GM06990 (cell line): ENCODE measurements at regions not wholly inside any gene's neighbourhood (a gene's known extent, or its start where the extent isn't known, plus 50 kb on each side); places are given as distances from the start of the nearest gene placed in this dataset.

Experiments used
- DNase-seq: peaks from one replicate; pipeline ENCODE4 v3.0.0-alpha.2; 2011; ENCODE audit not compliant: insufficient read length; ENCODE audit errors: extremely low read depth
- H3K27me3 ChIP-seq: replicated peaks from 2 replicates; pipeline ENCODE4 v1.6.0; 2011; ENCODE audit warnings: low read length; ENCODE audit not compliant: control insufficient read depth, insufficient read depth
- H3K36me3 ChIP-seq: 2 replicates; pipeline ENCODE4 v1.5.1; 2011; ENCODE audit warnings: low read length; ENCODE audit not compliant: control insufficient read depth, insufficient read depth
- H3K4me3 ChIP-seq: replicated peaks from 2 replicates; pipeline ENCODE4 v1.5.1; 2011; ENCODE audit warnings: low read depth, mild to moderate bottlenecking, control low read depth, low read length
- CTCF ChIP-seq: IDR thresholded peaks from 2 replicates; pipeline ENCODE4 v1.5.1; 2011; ENCODE audit warnings: low read length, control low read depth, mild to moderate bottlenecking, inconsistent platforms; ENCODE audit not compliant: insufficient read depth, poor library complexity, severe bottlenecking

GRCh38 chr15:38692789-38693062 is 128.1 kb upstream of the RASGRP1 start:
- no peak for TF ChIP-seq CTCF
- no peak overlapping the region for H3K4me3 ChIP-seq
- no peak for DNase-seq
- H3K36me3 ChIP-seq, result no peaks in the 10 kb centered on the region
- no peaks in the 10 kb centered on the region for H3K27me3 ChIP-seq

- DNase-seq, result no peak
- Histone ChIP-seq H3K36me3 (no peaks in the 10 kb centered on the region), H3K4me3 (no peak overlapping the region), H3K27me3 (no peaks in the 10 kb centered on the region)
- TF ChIP-seq CTCF, result no peak
Measured at GRCh38 chr15:38695249-38696108, 130.9 kb upstream of the RASGRP1 start.

GRCh38 chr15:38696109-38696727 is 131.6 kb upstream of the RASGRP1 start:
- no peaks in the 10 kb centered on the region for H3K36me3 ChIP-seq
- no peaks in the 10 kb centered on the region for H3K27me3 ChIP-seq
- DNase-seq, result peak; percentile 65
- no peak overlapping the region for H3K4me3 ChIP-seq
- no peak for TF ChIP-seq CTCF

GRCh38 chr15:38696790-38697495 is 132.3 kb upstream of the RASGRP1 start:
- DNase-seq, result no peak
- Histone ChIP-seq H3K36me3 (no peaks in the 10 kb centered on the region), H3K4me3 (no peak overlapping the region; the same call in 1 of the 2 replicates), H3K27me3 (no peaks in the 10 kb centered on the region)
- TF ChIP-seq CTCF, result no peak

GRCh38 chr15:38698254-38698653 is 133.6 kb upstream of the RASGRP1 start:
- no peak for TF ChIP-seq CTCF
- no peaks in the 10 kb centered on the region for H3K27me3 ChIP-seq
- DNase-seq, result no peak
- no peaks in the 10 kb centered on the region for H3K36me3 ChIP-seq
- no peak overlapping the region for H3K4me3 ChIP-seq
